Peyer's patch (tissue), 4 donors: ENCODE measurements at regions not wholly inside any gene's neighbourhood (a gene's known extent, or its start where the extent isn't known, plus 50 kb on each side); places are given as distances from the start of the nearest gene placed in this dataset.

ENCODE experiments used
- DNase-seq, 3 donors: peaks; one replicate each; pipeline ENCODE4 v3.0.0-alpha.2; 2017 to 2019
- H3K27ac ChIP-seq, 4 donors: fragments of 200-600 bp; sonication (generic); one replicate each; pipeline ENCODE4 v1.5.1; 2016 to 2019
- H3K27me3 ChIP-seq, 2 donors: fragments of 200-600 bp; sonication (generic); one replicate each; pipeline ENCODE4 v1.5.1; 2019
- H3K36me3 ChIP-seq, 3 donors: fragments of 200-600 bp; sonication (generic); one replicate each; pipeline ENCODE4 v1.5.1; 2016 to 2019
- H3K4me1 ChIP-seq, 4 donors: fragments of 200-600 bp; sonication (generic); one replicate each; pipeline ENCODE4 v1.5.1; 2016 to 2019
- H3K4me3 ChIP-seq, 4 donors: fragments of 200-600 bp; sonication (generic); 1 replicate in 3 of 4; 2 replicates in 1 of 4; pipeline ENCODE4 v1.5.1; 2016 to 2019; ENCODE audit warnings: mild to moderate bottlenecking in 1 of 4
- H3K9me3 ChIP-seq, 4 donors: fragments of 200-600 bp; sonication (generic); one replicate each; pipeline ENCODE4 v1.5.1; 2016 to 2019; ENCODE audit warnings: mild to moderate bottlenecking in 1 of 4
- POLR2A ChIP-seq, 2 donors: fragments of 450-650 bp; IDR thresholded peaks; one replicate each; pipeline ENCODE4 v1.5.1; 2017; ENCODE audit warnings: antibody characterized with exemption in 2 of 2, mild to moderate bottlenecking in 2 of 2, moderate library complexity in 2 of 2
- TF ChIP-seq, protein P1 (sequence below), 6 experiments: fragments of 450-650 bp in 4 of 6; fragments of 200-600 bp in 2 of 6; sonication (generic) in 1 of 6; IDR thresholded peaks; one replicate each; pipeline ENCODE4 v1.5.1; 2017 to 2019; ENCODE audit warnings: antibody characterized with exemption in 6 of 6, mild to moderate bottlenecking in 3 of 6, moderate library complexity in 1 of 6

DNA sequence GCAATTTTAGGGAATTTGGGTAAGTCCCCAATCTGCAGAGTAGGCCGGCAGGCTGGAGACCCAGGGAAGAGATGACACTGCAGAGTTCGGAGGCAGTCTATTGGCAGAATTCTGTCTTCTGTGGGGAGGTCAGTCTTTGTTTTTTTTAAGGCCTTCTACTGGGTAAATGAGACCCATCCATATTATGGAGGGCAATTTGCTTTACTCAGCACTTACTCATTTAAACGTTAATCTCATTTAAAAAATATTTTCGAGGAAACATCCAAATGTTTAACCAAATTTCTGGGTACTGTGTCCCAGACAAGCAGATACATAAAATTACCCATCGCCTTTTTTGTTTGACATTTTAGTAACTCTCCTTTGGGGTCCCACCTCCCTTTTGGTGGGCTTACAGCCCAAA, 139.5 kb downstream of the IRS1 start:
- H3K9me3 ChIP-seq, result no peaks in the 10 kb centered on the region
- peak overlapping the region in 1 of 4 donors; percentile 43 for H3K27ac ChIP-seq
- no peaks in the 10 kb centered on the region for H3K36me3 ChIP-seq
- H3K4me1 ChIP-seq, result peaks cover 0 to 14% (median 0%) of the 10 kb centered on the region in 4 donors
- no peak for DNase-seq
- no peak overlapping the region for H3K4me3 ChIP-seq
- no peak for TF ChIP-seq POLR2A (IDR thresholded peaks at IDR 0.05)
- TF ChIP-seq, protein P1, sequence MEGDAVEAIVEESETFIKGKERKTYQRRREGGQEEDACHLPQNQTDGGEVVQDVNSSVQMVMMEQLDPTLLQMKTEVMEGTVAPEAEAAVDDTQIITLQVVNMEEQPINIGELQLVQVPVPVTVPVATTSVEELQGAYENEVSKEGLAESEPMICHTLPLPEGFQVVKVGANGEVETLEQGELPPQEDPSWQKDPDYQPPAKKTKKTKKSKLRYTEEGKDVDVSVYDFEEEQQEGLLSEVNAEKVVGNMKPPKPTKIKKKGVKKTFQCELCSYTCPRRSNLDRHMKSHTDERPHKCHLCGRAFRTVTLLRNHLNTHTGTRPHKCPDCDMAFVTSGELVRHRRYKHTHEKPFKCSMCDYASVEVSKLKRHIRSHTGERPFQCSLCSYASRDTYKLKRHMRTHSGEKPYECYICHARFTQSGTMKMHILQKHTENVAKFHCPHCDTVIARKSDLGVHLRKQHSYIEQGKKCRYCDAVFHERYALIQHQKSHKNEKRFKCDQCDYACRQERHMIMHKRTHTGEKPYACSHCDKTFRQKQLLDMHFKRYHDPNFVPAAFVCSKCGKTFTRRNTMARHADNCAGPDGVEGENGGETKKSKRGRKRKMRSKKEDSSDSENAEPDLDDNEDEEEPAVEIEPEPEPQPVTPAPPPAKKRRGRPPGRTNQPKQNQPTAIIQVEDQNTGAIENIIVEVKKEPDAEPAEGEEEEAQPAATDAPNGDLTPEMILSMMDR (IDR thresholded peaks at IDR 0.05), result no peak
- H3K27me3 ChIP-seq, result no peaks in the 10 kb centered on the region

DNA sequence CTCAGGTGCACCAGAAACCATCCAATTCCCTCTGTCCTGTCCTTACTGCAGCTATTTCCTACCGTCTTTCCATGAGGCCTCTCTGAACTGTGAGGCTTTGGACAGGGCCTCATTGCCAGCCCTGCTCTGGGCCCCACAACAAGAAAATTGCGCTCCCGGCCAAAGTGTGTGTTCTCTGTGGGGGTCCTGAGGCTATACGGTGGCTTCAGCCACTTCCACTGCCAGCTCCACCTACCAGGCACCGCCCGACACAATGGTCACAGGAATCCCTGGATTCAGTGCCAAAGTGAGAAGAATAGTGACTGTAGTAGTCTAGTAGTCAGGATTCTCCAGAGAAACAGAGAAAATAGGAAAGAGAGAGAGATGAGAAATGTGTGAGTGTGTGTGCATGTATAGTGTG, 140.2 kb downstream of the IRS1 start:
- DNase-seq, result no peak
- H3K36me3 ChIP-seq, result no peaks in the 10 kb centered on the region
- H3K4me1 ChIP-seq, result peaks cover 0 to 14% (median 0%) of the 10 kb centered on the region in 4 donors
- no peaks in the 10 kb centered on the region for H3K9me3 ChIP-seq
- TF ChIP-seq, protein P1 (IDR thresholded peaks at IDR 0.05), result no peak
- no peak overlapping the region for H3K4me3 ChIP-seq
- no peaks in the 10 kb centered on the region for H3K27me3 ChIP-seq
- no peak overlapping the region for H3K27ac ChIP-seq

DNA sequence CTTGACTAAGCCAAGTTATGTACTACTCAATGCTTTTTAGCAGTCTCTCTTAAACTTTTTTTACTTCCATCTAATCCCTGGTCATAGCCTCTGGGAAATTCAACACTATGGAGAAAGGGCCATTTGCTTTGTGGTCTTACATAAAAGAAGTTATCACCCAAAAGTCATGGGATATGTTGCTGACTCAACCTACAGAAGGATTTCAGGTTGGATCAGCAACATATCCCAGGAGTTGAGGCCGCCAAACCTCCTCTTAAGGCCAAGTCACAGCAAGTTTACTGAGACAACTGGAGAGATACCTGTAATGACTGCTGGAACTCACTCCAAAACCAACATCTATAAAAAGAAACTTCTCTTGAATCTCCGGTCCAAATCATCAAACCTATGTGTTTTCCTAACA, 141.1 kb downstream of the IRS1 start:
- Histone ChIP-seq H3K36me3 (no peaks in the 10 kb centered on the region), H3K27ac (no peak overlapping the region), H3K4me1 (peaks cover 0 to 14% (median 0%) of the 10 kb centered on the region in 4 donors), H3K9me3 (no peaks in the 10 kb centered on the region), H3K4me3 (no peak overlapping the region), H3K27me3 (no peaks in the 10 kb centered on the region)
- TF ChIP-seq, protein P1 (IDR thresholded peaks at IDR 0.05), result no peak
- no peak for TF ChIP-seq POLR2A (IDR thresholded peaks at IDR 0.05)
- DNase-seq, result no peak

DNA sequence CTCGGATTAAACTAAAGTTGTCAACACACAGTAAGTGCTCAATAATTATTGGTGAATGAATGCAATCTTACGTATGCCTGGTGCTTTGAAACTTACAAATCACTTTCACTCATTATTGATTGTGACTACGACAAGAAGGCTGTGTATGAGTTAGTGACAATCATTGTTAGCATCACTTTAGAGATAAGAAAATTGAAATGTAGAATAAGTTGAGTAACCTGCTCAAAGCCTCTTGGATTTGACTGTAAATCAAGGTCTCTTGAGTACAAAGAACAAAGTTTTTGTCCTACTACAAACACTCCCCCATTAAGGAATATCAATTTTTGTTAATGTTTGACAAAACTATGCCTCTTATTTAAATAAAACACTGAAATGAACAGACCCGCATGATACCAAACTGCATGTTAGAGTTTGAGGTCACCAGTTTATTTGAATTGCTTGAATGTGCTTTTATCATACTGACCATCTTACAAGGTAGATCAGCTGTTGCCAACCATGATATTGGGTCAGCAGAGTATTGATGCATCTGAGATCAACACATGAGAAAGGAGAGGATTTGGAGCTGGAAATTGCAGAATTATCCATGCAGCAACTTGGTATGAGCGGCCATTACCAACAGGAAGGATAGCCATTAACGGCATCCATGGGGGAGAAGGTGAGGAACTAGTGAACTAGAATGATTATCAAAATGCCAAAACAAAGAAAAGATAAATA, 142.1 kb downstream of the IRS1 start:
- peaks cover 0 to 22% (median 0%) of the 10 kb centered on the region in 4 donors for H3K4me1 ChIP-seq
- no peaks in the 10 kb centered on the region for H3K9me3 ChIP-seq
- no peak overlapping the region for H3K27ac ChIP-seq
- H3K4me3 ChIP-seq, result no peak overlapping the region
- DNase-seq, result no peak
- no peaks in the 10 kb centered on the region for H3K36me3 ChIP-seq
- no peak for TF ChIP-seq POLR2A (IDR thresholded peaks at IDR 0.05)
- TF ChIP-seq, protein P1 (IDR thresholded peaks at IDR 0.05), result no peak
- H3K27me3 ChIP-seq, result no peaks in the 10 kb centered on the region

DNA sequence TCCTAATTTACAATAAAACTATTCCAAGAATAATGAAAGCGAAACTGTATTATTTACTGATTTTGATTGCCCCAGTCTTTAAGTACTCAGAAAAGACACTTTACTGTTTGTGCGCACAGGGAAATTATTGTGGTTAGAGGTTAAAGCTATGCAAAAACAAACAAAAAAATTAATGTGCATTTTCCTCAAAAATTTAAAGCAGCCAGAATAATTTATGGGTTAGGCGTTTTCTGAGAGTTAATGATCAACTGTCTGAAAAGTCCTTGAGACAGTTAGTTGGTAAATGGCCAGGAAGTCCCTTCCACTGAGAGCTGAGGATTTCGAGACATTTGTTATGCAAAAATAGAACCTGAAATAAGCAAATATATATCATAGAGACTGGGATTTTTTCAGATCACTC, 143.3 kb downstream of the IRS1 start:
- peak overlapping the region in 1 of 4 donors; percentile 16 for H3K27ac ChIP-seq

More for the DNA sequence above, 143.3 kb downstream of the IRS1 start:
- no peak for TF ChIP-seq POLR2A (IDR thresholded peaks at IDR 0.05)
- TF ChIP-seq, protein P1 (IDR thresholded peaks at IDR 0.05), result no peak
- H3K4me3 ChIP-seq, result no peak overlapping the region
- DNase-seq, result no peak
- H3K9me3 ChIP-seq, result no peaks in the 10 kb centered on the region
- peaks cover 0 to 27% (median 0%) of the 10 kb centered on the region in 4 donors for H3K4me1 ChIP-seq
- no peaks in the 10 kb centered on the region for H3K36me3 ChIP-seq
- H3K27me3 ChIP-seq, result no peaks in the 10 kb centered on the region
